ENCODE measurements at regions not wholly inside any gene's neighbourhood (a gene's known extent, or its start where the extent isn't known, plus 50 kb on each side); places are given as distances from the start of the nearest gene placed in this dataset.

DNA sequence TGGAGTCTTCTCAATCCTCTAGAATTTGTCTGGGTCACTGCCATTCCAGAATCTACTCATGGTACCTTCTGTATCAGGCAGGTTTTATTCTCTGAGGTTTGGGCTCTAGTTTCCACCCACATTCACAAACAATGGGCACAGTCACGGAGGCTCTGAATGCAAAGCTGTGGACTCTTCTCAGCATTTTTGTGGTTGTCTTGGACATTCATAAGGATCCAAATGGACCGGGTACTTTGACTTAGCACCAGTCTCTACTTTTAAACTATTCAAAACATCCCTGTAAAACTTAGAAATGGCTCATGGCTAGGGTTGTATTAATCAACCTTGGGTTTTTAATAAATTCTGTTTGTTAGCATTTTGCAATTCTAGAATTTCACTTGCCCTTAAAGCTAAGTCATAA, 277.9 kb upstream of the THBS1 start:
- WGBS (ENCODE audit: low lambda C conversion rate) = 47% methylated on average over 2 of the region's 2 CpGs
- no peaks in the 10 kb centered on the region for H3K79me2 ChIP-seq (ENCODE audit: insufficient read depth)
- H3K27me3 ChIP-seq (ENCODE audit: insufficient read depth) = no peaks in the 10 kb centered on the region
- ChIA-PET CTCF (interaction anchor here (0.8 kb wide), 1 partner anchor 10 kb away, joined by 4 read pairs; no protein-coding TSS in a partner anchor), POLR2A (no interaction called here)
- no peak overlapping the region for H2AFZ ChIP-seq (ENCODE audit: low read depth)
- H3K4me2 ChIP-seq = no peak overlapping the region
- H4K20me1 ChIP-seq (ENCODE audit: insufficient read depth) = no peaks in the 10 kb centered on the region
- H3K36me3 ChIP-seq (replicated peaks in 1 of 2; ENCODE audit: control insufficient read depth in 1 of 2, insufficient read depth in 2 of 2, low read length in 1 of 2) = peaks cover 0 to 8% of the 10 kb centered on the region in 2 experiments
- peaks cover 9 to 14% of the 10 kb centered on the region in 2 experiments for H3K4me1 ChIP-seq (ENCODE audit: control insufficient read depth in 1 of 2, insufficient read depth in 2 of 2, low read depth in 1 of 2, low read length in 1 of 2)
- no peak for DNase-seq
- H3K9me2 ChIP-seq = no peaks in the 10 kb centered on the region
- H3F3A ChIP-seq (replicated peaks; ENCODE audit: insufficient read depth) = peaks cover 47% of the 10 kb centered on the region
- H3K4me3 ChIP-seq (ENCODE audit: low read depth in 2 of 2, low read length in 1 of 2) = no peak overlapping the region
- TF ChIP-seq RXRA (IDR thresholded peaks at IDR 0.05; ENCODE audit: borderline replicate concordance, low read depth) = no peak
- TF ChIP-seq, protein P1, sequence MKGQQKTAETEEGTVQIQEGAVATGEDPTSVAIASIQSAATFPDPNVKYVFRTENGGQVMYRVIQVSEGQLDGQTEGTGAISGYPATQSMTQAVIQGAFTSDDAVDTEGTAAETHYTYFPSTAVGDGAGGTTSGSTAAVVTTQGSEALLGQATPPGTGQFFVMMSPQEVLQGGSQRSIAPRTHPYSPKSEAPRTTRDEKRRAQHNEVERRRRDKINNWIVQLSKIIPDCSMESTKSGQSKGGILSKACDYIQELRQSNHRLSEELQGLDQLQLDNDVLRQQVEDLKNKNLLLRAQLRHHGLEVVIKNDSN (IDR thresholded peaks at IDR 0.05; ENCODE audit: borderline replicate concordance, low read depth) = no peak
- TF ChIP-seq GABPA (IDR thresholded peaks at IDR 0.05; ENCODE audit: low read depth) = no peak
- TF ChIP-seq ELF1 (IDR thresholded peaks at IDR 0.05) = no peak
- TF ChIP-seq YY1 (IDR thresholded peaks at IDR 0.05; ENCODE audit: low read depth) = no peak
- TF ChIP-seq TEAD4 (IDR thresholded peaks at IDR 0.05; ENCODE audit: borderline replicate concordance, insufficient read depth) = no peak
- TF ChIP-seq, protein P2, sequence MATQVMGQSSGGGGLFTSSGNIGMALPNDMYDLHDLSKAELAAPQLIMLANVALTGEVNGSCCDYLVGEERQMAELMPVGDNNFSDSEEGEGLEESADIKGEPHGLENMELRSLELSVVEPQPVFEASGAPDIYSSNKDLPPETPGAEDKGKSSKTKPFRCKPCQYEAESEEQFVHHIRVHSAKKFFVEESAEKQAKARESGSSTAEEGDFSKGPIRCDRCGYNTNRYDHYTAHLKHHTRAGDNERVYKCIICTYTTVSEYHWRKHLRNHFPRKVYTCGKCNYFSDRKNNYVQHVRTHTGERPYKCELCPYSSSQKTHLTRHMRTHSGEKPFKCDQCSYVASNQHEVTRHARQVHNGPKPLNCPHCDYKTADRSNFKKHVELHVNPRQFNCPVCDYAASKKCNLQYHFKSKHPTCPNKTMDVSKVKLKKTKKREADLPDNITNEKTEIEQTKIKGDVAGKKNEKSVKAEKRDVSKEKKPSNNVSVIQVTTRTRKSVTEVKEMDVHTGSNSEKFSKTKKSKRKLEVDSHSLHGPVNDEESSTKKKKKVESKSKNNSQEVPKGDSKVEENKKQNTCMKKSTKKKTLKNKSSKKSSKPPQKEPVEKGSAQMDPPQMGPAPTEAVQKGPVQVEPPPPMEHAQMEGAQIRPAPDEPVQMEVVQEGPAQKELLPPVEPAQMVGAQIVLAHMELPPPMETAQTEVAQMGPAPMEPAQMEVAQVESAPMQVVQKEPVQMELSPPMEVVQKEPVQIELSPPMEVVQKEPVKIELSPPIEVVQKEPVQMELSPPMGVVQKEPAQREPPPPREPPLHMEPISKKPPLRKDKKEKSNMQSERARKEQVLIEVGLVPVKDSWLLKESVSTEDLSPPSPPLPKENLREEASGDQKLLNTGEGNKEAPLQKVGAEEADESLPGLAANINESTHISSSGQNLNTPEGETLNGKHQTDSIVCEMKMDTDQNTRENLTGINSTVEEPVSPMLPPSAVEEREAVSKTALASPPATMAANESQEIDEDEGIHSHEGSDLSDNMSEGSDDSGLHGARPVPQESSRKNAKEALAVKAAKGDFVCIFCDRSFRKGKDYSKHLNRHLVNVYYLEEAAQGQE (IDR thresholded peaks at IDR 0.05; ENCODE audit: low read depth, low read length) = no peak
- no peak for TF ChIP-seq RCOR1 (IDR thresholded peaks at IDR 0.05; ENCODE audit: low read length)
- TF ChIP-seq RAD21 (IDR thresholded peaks at IDR 0.05; ENCODE audit: low read length) = no peak
- TF ChIP-seq EP300 (IDR thresholded peaks at IDR 0.05; ENCODE audit: borderline replicate concordance in 1 of 2, low read depth in 1 of 2, low read length in 1 of 2) = no peak
- peak overlapping the region in 1 of 2 experiments; percentile 95; a peak in 2 of 4 replicates for H3K27ac ChIP-seq (ENCODE audit: low read depth in 2 of 2, low read length in 1 of 2)
- no peak overlapping the region for H3K9ac ChIP-seq
- peaks cover 12% of the 10 kb centered on the region; the same call in 1 of the 2 replicates for H3K9me3 ChIP-seq

DNA sequence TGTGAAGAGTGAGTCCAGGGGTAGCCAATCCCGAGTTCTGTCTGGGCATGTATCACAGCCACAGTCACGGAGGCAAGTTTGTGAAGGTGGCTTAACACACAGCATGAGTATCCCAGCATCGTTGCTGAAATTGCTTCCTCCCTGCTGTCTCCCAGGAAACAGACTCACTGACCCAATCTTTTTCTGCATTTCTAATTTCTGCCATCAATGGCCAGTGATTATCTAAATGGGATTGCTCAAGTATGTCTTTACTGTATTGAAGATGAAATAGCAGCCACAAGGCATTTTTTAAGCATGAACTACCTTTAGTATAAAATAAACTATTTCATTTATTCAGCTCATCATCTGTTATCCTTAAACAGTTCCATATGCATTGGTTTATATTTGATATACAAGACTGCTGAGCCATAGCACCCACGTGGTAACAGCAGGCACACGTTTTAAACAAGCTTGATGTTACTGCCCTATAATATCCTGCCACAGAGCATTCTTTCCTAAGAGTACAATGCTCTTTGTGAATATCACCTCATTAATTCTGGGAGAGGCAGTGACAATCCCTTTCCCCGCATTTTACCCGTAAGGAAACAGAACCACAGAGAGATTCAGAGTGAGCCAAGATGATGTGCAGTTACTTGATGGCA, 276.6 kb upstream of the THBS1 start:
- DNase-seq = no peak
- Histone ChIP-seq H3K27me3 (ENCODE audit: insufficient read depth) (no peaks in the 10 kb centered on the region), H3K9me3 (peaks cover 14% of the 10 kb centered on the region; the same call in 1 of the 2 replicates), H3K4me1 (ENCODE audit: control insufficient read depth in 1 of 2, insufficient read depth in 2 of 2, low read depth in 1 of 2, low read length in 1 of 2) (peaks cover 9 to 14% of the 10 kb centered on the region in 2 experiments), H3K4me3 (ENCODE audit: low read depth in 2 of 2, low read length in 1 of 2) (no peak overlapping the region), H3K9ac (peak overlapping the region; percentile 29; the same call in 1 of the 2 replicates), H3K36me3 (replicated peaks in 1 of 2; ENCODE audit: control insufficient read depth in 1 of 2, insufficient read depth in 2 of 2, low read length in 1 of 2) (peaks cover 0 to 8% of the 10 kb centered on the region in 2 experiments), H4K20me1 (ENCODE audit: insufficient read depth) (no peaks in the 10 kb centered on the region), H3K9me2 (no peaks in the 10 kb centered on the region), H3K27ac (ENCODE audit: low read depth in 2 of 2, low read length in 1 of 2) (peak overlapping the region; percentile 74 to 95), H3K79me2 (ENCODE audit: insufficient read depth) (no peaks in the 10 kb centered on the region), H3F3A (replicated peaks; ENCODE audit: insufficient read depth) (peaks cover 42% of the 10 kb centered on the region), H3K4me2 (no peak overlapping the region), H2AFZ (ENCODE audit: low read depth) (no peak overlapping the region)
- WGBS (ENCODE audit: low lambda C conversion rate) = 32% methylated on average over 7 of the region's 7 CpGs
- ChIA-PET CTCF (interaction anchor here (0.9 kb wide), 1 partner anchor 364 kb away, joined by 3 read pairs; no protein-coding TSS in a partner anchor), POLR2A (no interaction called here)
- TF ChIP-seq RXRA (IDR thresholded peaks at IDR 0.05; ENCODE audit: borderline replicate concordance, low read depth) = peak; percentile 49; the same call in 1 of the 2 replicates
- TF ChIP-seq, protein P3, sequence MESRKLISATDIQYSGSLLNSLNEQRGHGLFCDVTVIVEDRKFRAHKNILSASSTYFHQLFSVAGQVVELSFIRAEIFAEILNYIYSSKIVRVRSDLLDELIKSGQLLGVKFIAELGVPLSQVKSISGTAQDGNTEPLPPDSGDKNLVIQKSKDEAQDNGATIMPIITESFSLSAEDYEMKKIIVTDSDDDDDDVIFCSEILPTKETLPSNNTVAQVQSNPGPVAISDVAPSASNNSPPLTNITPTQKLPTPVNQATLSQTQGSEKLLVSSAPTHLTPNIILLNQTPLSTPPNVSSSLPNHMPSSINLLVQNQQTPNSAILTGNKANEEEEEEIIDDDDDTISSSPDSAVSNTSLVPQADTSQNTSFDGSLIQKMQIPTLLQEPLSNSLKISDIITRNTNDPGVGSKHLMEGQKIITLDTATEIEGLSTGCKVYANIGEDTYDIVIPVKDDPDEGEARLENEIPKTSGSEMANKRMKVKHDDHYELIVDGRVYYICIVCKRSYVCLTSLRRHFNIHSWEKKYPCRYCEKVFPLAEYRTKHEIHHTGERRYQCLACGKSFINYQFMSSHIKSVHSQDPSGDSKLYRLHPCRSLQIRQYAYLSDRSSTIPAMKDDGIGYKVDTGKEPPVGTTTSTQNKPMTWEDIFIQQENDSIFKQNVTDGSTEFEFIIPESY (IDR thresholded peaks at IDR 0.05; ENCODE audit: borderline replicate concordance, low read depth) = no peak
- no peak for TF ChIP-seq RAD21 (IDR thresholded peaks at IDR 0.05; ENCODE audit: low read length)
- no peak for TF ChIP-seq CHD2 (IDR thresholded peaks at IDR 0.05; ENCODE audit: low read length, partially characterized antibody)
- TF ChIP-seq, protein P1 (IDR thresholded peaks at IDR 0.05; ENCODE audit: borderline replicate concordance, low read depth) = peak; percentile 75
- no peak for TF ChIP-seq YY1 (IDR thresholded peaks at IDR 0.05; ENCODE audit: low read depth)
- TF ChIP-seq SMC3 (IDR thresholded peaks at IDR 0.05; ENCODE audit: low read depth, low read length) = no peak
- TF ChIP-seq, protein P2 (IDR thresholded peaks at IDR 0.05; ENCODE audit: low read depth, low read length) = no peak
- TF ChIP-seq FOXM1 (IDR thresholded peaks at IDR 0.05; ENCODE audit: low read depth) = peak; percentile 63; the same call in 1 of the 2 replicates

Measured in SK-N-SH (cell line).